Psoas muscle (tissue), 7 donors: ENCODE measurements at regions not wholly inside any gene's neighbourhood (a gene's known extent, or its start where the extent isn't known, plus 50 kb on each side); places are given as distances from the start of the nearest gene placed in this dataset.
"Not testable (repeated sequence)": the region's sequence is repeated elsewhere in the genome, so short reads cannot be mapped to it uniquely, and the experiment has no call there.

Experiments
- ATAC-seq, 4 donors: fragments of 200-7000 bp; cut with Tn5 transposase; one replicate each; pipeline ENCODE4 v1.9.1; 2020; ENCODE audit warnings: moderate library complexity in 3 of 4, mild to moderate bottlenecking in 2 of 4
- DNase-seq, 2 donors: peaks; one replicate each; pipeline ENCODE4 v3.0.0-alpha.2; 2020
- H3K27ac ChIP-seq: fragments of 200-600 bp; one replicate; pipeline ENCODE4 v1.8.0; 2022
- H3K27me3 ChIP-seq, 3 donors: fragments of 200-600 bp in 1 of 3; one replicate each; pipeline versions ENCODE4 v1.6.1 to v1.8.0; 2013 to 2022; ENCODE audit warnings: low read length in 2 of 3, mild to moderate bottlenecking in 2 of 3, moderate library complexity in 1 of 3; ENCODE audit not compliant: insufficient read depth in 3 of 3
- H3K36me3 ChIP-seq, 2 donors: fragments of 200-600 bp in 1 of 2; one replicate each; pipeline versions ENCODE4 v1.6.1 to v1.8.0; 2013 to 2022; ENCODE audit warnings: low read depth in 1 of 2, mild to moderate bottlenecking in 1 of 2, moderate library complexity in 1 of 2; ENCODE audit not compliant: insufficient read depth in 1 of 2
- H3K4me1 ChIP-seq: fragments of 200-600 bp; one replicate; pipeline ENCODE4 v1.8.0; 2022
- H3K4me3 ChIP-seq: fragments of 200-600 bp; one replicate; pipeline ENCODE4 v1.8.0; 2022; ENCODE audit warnings: mild to moderate bottlenecking
- H3K9me3 ChIP-seq: fragments of 200-600 bp; one replicate; pipeline ENCODE4 v1.8.0; 2022
- CTCF ChIP-seq: fragments of 200-600 bp; IDR thresholded peaks from one replicate; pipeline ENCODE4 v1.8.0; 2022; ENCODE audit warnings: antibody characterized with exemption
- WGBS, 3 donors: extraction: QIAGEN DNeasy Blood & Tissue Kit; methylation state at CpG; one replicate each; pipeline versions ENCODE4 v1.1.6 to v1.1.7; 2013; 5-methylcytosine and 5-hydroxymethylcytosine counted together
- intact Hi-C, 2 donors: fragments of 100-400 bp; cut with DNase I; formaldehyde crosslinking; loops; one replicate each; pipeline versions ENCODE4 v1.11.0 to v1.14.2; 2022
- donor health status: healthy with polysubstance abuse.
- donor health status: DM: no; HTN: no; CAD: no; lungs with moderate emphysema.
- donor health status: Bipolar disorder and iron deficiency.
- donor health status: healthy.
- donor health status: DM: yes; HTN: yes; CAD: no.
- donor health status: DM: no; HTN: no; CAD: no.
- donor health status: DM: yes; HTN: yes; CAD: no.

DNA sequence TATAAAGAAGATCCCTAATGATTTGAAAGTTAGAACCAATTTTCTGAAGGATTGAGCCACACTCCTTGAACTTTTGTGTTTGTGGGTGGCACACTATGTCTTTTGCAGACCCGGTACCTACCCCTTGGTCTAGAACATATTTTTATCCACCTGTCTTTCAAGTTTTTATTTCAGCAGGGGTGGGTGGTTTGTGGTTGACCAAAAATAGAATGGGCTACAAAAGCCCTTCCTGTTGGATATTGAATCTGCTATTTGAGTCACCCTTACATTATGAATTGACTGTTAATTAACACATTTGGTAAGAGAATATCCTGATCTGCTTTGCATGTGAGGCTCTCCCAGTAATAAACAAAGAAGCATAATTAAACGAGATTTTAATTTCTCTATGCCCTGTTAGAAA lies 401.2 kb downstream of the POTEH start:
- intact Hi-C loops, DNase-seq, ATAC-seq, H3K9me3 ChIP-seq, H3K4me1 ChIP-seq, H3K27me3 ChIP-seq, H3K36me3 ChIP-seq, H3K4me3 ChIP-seq, H3K27ac ChIP-seq: not testable (repeated sequence)
- 51 to 68% (median 58%) methylated on average over 2 of the region's 2 CpGs for WGBS, 3 donors

GRCh38 chr22:16105121-16105520 lies 415.3 kb downstream of the POTEH start:
- H3K4me3 ChIP-seq, H3K9me3 ChIP-seq, H3K27ac ChIP-seq, H3K4me1 ChIP-seq, intact Hi-C loops, DNase-seq, H3K27me3 ChIP-seq, H3K36me3 ChIP-seq, ATAC-seq: not testable (repeated sequence)
- WGBS, 3 donors = 30 to 38% (median 32%) methylated on average over 3 of the region's 3 CpGs

DNA sequence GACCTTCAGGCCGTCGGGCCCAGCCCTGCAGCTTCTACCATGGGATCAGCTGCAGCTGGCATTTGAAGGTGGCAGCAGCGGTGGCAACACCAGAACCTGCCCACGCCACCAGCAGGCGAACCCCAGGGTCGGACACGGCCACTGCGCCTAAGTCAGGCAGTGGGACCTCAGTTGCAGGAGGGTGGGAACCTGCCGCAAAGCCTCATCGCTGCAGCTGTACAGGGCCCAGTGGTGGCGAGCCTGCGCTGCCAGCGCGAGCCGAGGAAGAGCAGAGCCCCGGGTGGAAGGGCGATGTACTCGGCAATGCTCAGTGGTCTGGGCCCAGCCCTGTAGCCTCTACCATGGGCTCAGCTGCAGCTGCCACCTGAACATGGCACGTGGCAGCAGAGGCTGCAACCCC lies 441.6 kb downstream of the POTEH start:
- ATAC-seq, H3K9me3 ChIP-seq, H3K27ac ChIP-seq, H3K36me3 ChIP-seq, H3K27me3 ChIP-seq, H3K4me3 ChIP-seq, H3K4me1 ChIP-seq, intact Hi-C loops, DNase-seq: not testable (repeated sequence)
- WGBS, 3 donors = 90 to 91% (median 91%) methylated on average over 18 of the region's 19 CpGs

DNA sequence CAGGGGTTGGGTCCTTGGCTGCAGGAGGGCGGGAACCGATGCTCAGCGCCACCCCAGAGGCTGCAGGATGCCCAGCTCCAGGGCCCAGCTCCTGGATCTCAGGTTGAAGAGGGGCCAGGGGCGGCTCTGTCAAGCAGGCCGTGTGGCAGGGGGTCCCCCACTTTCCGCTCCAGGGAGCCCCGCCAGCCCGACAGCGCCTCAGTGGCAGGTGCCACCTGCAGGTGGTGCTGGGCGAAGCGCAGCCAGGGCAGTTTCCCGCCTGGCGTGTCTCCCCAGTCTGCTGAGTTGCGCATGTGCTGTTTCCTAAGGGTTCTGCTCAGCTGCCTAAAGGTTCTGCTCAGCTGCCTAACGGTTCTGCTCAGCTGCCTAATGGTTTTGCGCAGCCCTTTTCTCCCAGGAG lies 442.1 kb downstream of the POTEH start:
- intact Hi-C loops = no loop called here
- DNase-seq = no peak
- H3K9me3 ChIP-seq = no peaks in the 10 kb centered on the region
- no peak overlapping the region for H3K27ac ChIP-seq
- H3K27me3 ChIP-seq = no peaks in the 10 kb centered on the region
- no peak for ATAC-seq
- no peak for TF ChIP-seq CTCF
- no peaks in the 10 kb centered on the region for H3K36me3 ChIP-seq
- no peaks in the 10 kb centered on the region for H3K4me1 ChIP-seq
- 69 to 73% (median 70%) methylated on average over 11 to 16 of the region's 16 CpGs for WGBS, 3 donors
- H3K4me3 ChIP-seq = no peak overlapping the region

DNA sequence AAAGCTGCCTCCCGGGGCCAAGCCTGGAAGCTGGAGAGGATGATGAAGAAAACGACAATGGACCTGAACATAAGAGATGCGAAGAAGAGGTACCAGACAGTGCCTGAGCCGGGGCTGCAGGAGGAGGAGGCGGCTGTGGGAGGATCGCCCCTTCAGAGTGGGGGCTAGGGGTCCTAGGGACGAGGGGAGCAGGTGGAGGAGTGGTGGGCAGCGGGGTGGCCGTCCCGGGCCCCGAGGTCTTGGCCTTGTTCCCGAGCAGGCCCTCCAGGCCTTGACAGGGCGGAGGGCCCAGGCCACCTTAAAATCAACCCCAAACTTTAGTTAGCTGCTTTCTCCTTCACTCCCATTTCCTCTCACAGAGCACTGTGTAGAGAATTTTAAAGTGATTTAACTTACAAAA lies 442.8 kb downstream of the POTEH start:
- WGBS, 3 donors = 78 to 84% (median 83%) methylated on average over 11 to 13 of the region's 13 CpGs
- DNase-seq, intact Hi-C loops: not testable (repeated sequence)

DNA sequence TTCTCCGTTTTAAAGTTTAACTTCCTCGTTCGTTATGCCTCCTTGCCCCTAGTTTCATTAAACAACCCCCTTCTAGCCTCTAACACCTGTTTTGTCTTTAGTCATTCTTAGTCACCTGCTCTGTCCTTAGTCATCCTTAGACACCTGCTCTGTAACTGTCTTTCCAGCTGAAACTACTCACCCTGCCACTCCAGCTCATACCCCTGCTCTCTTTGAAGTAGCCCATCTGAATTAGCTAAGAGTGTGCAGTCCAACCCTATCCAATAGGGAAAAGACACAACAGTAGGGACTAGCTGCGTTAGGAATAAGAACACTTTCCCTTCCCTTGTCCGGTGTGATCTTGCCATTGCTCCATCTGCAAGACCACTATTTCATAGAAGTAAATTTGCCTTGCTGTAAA lies 446.5 kb downstream of the CCT8L2 start:
- H3K9me3 ChIP-seq, H3K27me3 ChIP-seq, H3K4me3 ChIP-seq, DNase-seq, H3K36me3 ChIP-seq, H3K4me1 ChIP-seq, H3K27ac ChIP-seq, ATAC-seq, intact Hi-C loops: not testable (repeated sequence)
- 59 to 70% (median 68%) methylated on average over 5 of the region's 5 CpGs for WGBS, 3 donors

More for the DNA sequence above, 442.8 kb downstream of the POTEH start:
- not testable (repeated sequence) for H3K9me3 ChIP-seq, H3K27ac ChIP-seq, H3K4me3 ChIP-seq, ATAC-seq, H3K36me3 ChIP-seq, H3K27me3 ChIP-seq, H3K4me1 ChIP-seq

DNA sequence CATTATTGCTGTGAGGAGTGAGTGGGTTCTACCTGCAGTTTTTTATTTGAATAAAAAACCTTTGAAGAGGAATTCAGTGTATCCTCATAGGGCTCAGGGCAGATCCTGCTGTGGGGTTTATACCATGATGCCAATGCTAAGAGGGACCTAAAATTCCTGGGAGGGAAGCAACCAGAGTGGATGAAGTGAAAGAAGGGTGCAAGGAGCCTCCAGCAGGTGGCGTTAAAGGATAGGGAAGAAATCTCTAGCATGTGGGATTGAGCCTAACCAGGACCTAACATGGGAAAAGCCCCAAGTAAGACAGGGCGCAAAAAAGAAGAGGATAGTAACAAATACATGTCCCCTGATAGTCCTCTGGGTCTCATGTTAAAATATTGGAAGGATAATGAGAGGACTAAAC lies 445.7 kb downstream of the CCT8L2 start:
- H3K36me3 ChIP-seq, intact Hi-C loops, H3K4me1 ChIP-seq, H3K4me3 ChIP-seq, H3K9me3 ChIP-seq, H3K27me3 ChIP-seq, ATAC-seq, DNase-seq, H3K27ac ChIP-seq: not testable (repeated sequence)
- TF ChIP-seq CTCF = peak; percentile 27
- WGBS, 3 donors = 30 to 41% (median 35%) methylated on average over 2 of the region's 2 CpGs

DNA sequence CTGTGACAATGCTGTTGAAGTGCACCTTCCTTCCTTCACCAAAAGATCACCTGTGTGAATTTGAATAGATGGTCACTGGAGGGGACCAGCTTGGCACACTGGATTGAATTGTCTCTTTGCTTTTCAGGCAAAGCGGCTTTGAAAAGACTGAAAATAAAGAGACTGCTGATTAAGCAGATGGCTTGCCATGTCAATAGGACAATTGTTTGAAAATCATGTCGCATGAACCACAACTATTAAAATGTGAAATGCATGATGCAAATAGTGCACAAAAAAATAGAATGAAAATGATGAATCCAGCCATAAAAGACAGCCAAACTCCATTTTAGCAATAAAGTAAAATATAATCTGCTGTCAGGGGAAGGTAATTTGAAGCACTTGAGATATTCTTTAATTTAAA lies 415.3 kb downstream of the CCT8L2 start:
- 61 to 73% (median 65%) methylated on average over 2 of the region's 2 CpGs for WGBS, 3 donors
- H3K36me3 ChIP-seq, H3K27ac ChIP-seq, intact Hi-C loops, H3K27me3 ChIP-seq, H3K9me3 ChIP-seq, H3K4me1 ChIP-seq, ATAC-seq, H3K4me3 ChIP-seq, DNase-seq: not testable (repeated sequence)

GRCh38 chr22:16183864-16184263 lies 408.7 kb downstream of the CCT8L2 start:
- intact Hi-C loops, H3K27me3 ChIP-seq, H3K9me3 ChIP-seq, H3K27ac ChIP-seq, H3K36me3 ChIP-seq, H3K4me3 ChIP-seq, H3K4me1 ChIP-seq, DNase-seq, ATAC-seq: not testable (repeated sequence)
- whole genome bisulfite sequencing, 3 donors = 82 to 85% (median 83%) methylated on average over 21 of the region's 21 CpGs
